ENCODE measurements at regions not wholly inside any gene's neighbourhood (a gene's known extent, or its start where the extent isn't known, plus 50 kb on each side); places are given as distances from the start of the nearest gene placed in this dataset.

DNA sequence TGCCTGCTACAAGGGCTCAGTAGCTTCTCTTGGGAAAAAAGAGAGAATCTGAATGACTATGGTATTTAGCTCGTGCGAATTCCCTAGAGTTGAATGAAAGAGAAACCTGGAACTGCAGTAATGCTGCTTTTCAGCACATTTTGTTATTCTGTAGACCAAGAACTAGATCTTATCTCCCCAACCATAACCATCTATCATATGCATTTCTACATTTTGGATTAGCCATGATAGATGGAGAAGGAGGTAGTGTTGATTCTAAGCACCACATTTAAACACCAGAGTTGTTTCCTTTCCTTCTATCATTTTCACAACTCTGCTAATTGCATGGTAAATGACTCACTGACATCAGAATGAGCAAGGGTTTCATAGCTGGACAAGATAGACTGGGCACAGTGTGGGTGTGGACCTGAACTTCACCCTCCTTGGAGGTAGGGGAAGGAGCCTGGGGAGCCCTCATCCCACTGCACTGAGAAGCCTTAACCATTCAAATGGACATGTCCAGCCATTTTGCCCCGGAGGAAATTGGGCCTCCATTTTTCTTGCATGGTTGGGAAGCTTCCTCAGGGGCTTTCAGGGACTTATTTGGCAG lies 55.3 kb upstream of the BMPER start:
- in situ Hi-C loops (cut with HindIII; ENCODE audit: low pct_unique_long_range_greater_than_20kb, low sequenced_read_pairs) (no loop called here), intact Hi-C loops (cut with micrococcal nuclease; ENCODE audit: unreplicated experiment) (no loop called here)
- Histone ChIP-seq H3K4me3 (ENCODE audit: low read depth in 2 of 2, low read length in 2 of 2) (no peak overlapping the region), H3K4me1 (ENCODE audit: control insufficient read depth, insufficient read depth, low read length) (no peaks in the 10 kb centered on the region), H3K36me3 (ENCODE audit: control insufficient read depth, insufficient read depth, low read length) (no peaks in the 10 kb centered on the region), H3K27ac (ENCODE audit: low read length) (no peak overlapping the region), H3K27me3 (ENCODE audit: control insufficient read depth, insufficient read depth, low read length) (no peaks in the 10 kb centered on the region), H3K9me3 (ENCODE audit: control insufficient read depth, insufficient read depth, low read depth, low read length) (no peaks in the 10 kb centered on the region)
- TF ChIP-seq, protein P1, sequence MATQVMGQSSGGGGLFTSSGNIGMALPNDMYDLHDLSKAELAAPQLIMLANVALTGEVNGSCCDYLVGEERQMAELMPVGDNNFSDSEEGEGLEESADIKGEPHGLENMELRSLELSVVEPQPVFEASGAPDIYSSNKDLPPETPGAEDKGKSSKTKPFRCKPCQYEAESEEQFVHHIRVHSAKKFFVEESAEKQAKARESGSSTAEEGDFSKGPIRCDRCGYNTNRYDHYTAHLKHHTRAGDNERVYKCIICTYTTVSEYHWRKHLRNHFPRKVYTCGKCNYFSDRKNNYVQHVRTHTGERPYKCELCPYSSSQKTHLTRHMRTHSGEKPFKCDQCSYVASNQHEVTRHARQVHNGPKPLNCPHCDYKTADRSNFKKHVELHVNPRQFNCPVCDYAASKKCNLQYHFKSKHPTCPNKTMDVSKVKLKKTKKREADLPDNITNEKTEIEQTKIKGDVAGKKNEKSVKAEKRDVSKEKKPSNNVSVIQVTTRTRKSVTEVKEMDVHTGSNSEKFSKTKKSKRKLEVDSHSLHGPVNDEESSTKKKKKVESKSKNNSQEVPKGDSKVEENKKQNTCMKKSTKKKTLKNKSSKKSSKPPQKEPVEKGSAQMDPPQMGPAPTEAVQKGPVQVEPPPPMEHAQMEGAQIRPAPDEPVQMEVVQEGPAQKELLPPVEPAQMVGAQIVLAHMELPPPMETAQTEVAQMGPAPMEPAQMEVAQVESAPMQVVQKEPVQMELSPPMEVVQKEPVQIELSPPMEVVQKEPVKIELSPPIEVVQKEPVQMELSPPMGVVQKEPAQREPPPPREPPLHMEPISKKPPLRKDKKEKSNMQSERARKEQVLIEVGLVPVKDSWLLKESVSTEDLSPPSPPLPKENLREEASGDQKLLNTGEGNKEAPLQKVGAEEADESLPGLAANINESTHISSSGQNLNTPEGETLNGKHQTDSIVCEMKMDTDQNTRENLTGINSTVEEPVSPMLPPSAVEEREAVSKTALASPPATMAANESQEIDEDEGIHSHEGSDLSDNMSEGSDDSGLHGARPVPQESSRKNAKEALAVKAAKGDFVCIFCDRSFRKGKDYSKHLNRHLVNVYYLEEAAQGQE (IDR thresholded peaks at IDR 0.05; ENCODE audit: insufficient read depth in 1 of 2, low read depth in 2 of 2, low read length in 1 of 2) = no peak
- no peak for TF ChIP-seq SIN3A (IDR thresholded peaks at IDR 0.05; ENCODE audit: borderline replicate concordance, insufficient read depth, low read depth, low read length)
- TF ChIP-seq POLR2AphosphoS5 (IDR thresholded peaks at IDR 0.05; ENCODE audit: low read depth, low read length) = no peak
- no peak for TF ChIP-seq CTCF (IDR thresholded peaks at IDR 0.05)
- no peak for TF ChIP-seq TCF7L2 (IDR thresholded peaks at IDR 0.05; ENCODE audit: low read depth, low read length)
- ChIA-PET POLR2A (no interaction called here), CTCF (no interaction called here)
- no TSS peak for BruUV-seq (replicated peaks)
- no peak for ATAC-seq
- no peak for DNase-seq (ENCODE audit: low read depth, low spot score)

DNA sequence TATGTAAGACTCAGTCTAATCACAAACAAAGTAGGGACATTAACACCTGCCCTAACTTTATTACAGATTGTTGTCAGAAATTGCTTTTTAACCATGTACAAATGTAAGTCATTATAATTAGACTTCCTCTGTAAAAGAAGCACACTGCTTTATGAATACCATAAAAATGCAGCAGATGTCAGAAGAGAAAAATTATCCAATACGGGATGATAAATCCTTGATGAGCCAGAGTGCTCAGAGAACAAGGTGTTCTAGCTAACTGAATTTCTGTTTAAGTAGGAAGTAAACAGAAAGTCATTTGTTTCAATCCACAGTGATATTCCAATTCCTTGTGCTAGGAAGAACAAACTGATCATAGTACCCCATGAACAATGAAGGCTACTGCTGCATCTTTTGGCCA lies 54.6 kb upstream of the BMPER start:
- intact Hi-C loops (cut with micrococcal nuclease; ENCODE audit: unreplicated experiment) (no loop called here), in situ Hi-C loops (cut with HindIII; ENCODE audit: low pct_unique_long_range_greater_than_20kb, low sequenced_read_pairs) (no loop called here)
- ATAC-seq = no peak
- Histone ChIP-seq H3K36me3 (ENCODE audit: control insufficient read depth, insufficient read depth, low read length) (no peaks in the 10 kb centered on the region), H3K27me3 (ENCODE audit: control insufficient read depth, insufficient read depth, low read length) (no peaks in the 10 kb centered on the region), H3K27ac (ENCODE audit: low read length) (no peak overlapping the region), H3K4me1 (ENCODE audit: control insufficient read depth, insufficient read depth, low read length) (no peaks in the 10 kb centered on the region), H3K9me3 (ENCODE audit: control insufficient read depth, insufficient read depth, low read depth, low read length) (no peaks in the 10 kb centered on the region), H3K4me3 (ENCODE audit: low read depth in 2 of 2, low read length in 2 of 2) (no peak overlapping the region)
- no TSS peak for BruUV-seq (replicated peaks)
- no peak for DNase-seq (ENCODE audit: low read depth, low spot score)
- ChIA-PET CTCF (no interaction called here), POLR2A (no interaction called here)
- TF ChIP-seq POLR2AphosphoS5 (IDR thresholded peaks at IDR 0.05; ENCODE audit: low read depth, low read length) (no peak), TCF7L2 (IDR thresholded peaks at IDR 0.05; ENCODE audit: low read depth, low read length) (no peak), CTCF (IDR thresholded peaks at IDR 0.05) (no peak), SIN3A (IDR thresholded peaks at IDR 0.05; ENCODE audit: borderline replicate concordance, insufficient read depth, low read depth, low read length) (no peak)
- TF ChIP-seq, protein P1 (IDR thresholded peaks at IDR 0.05; ENCODE audit: insufficient read depth in 1 of 2, low read depth in 2 of 2, low read length in 1 of 2) = no peak
